GM23338 (cell line): ENCODE measurements at regions not wholly inside any gene's neighbourhood (a gene's known extent, or its start where the extent isn't known, plus 50 kb on each side); places are given as distances from the start of the nearest gene placed in this dataset.

ENCODE experiments used
- ATAC-seq: fragments of 200-7000 bp; cut with Tn5 transposase; 3 replicates; pipeline ENCODE4 v1.9.1; 2020
- DNase-seq: peaks from one replicate; pipeline ENCODE4 v3.0.0-alpha.2; 2015; ENCODE audit warnings: low spot score
- H2AFZ ChIP-seq: fragments of 200-600 bp; sonication (generic); 2 replicates; pipeline ENCODE4 v1.8.0; 2016; ENCODE audit warnings: antibody characterized with exemption, mild to moderate bottlenecking, moderate library complexity
- H3F3A ChIP-seq: fragments of 200-600 bp; sonication (generic); replicated peaks from 2 replicates; pipeline ENCODE4 v1.8.0; 2017; ENCODE audit warnings: antibody characterized with exemption, mixed run types, low read depth
- H3K27ac ChIP-seq: fragments of 200-600 bp; sonication (generic); 2 replicates; pipeline ENCODE4 v1.6.1; 2016; ENCODE audit warnings: low read depth
- H3K27me3 ChIP-seq: fragments of 200-600 bp; sonication (generic); 2 replicates; pipeline ENCODE4 v1.8.0; 2016; ENCODE audit warnings: mild to moderate bottlenecking, mixed run types, moderate library complexity; ENCODE audit not compliant: insufficient read depth
- H3K36me3 ChIP-seq: fragments of 200-600 bp; sonication (generic); 2 replicates; pipeline ENCODE4 v1.8.0; 2016; ENCODE audit warnings: mild to moderate bottlenecking; ENCODE audit not compliant: insufficient read depth
- H3K4me1 ChIP-seq: fragments of 200-600 bp; sonication (generic); 2 replicates; pipeline ENCODE4 v1.8.0; 2016; ENCODE audit warnings: mild to moderate bottlenecking, moderate library complexity; ENCODE audit not compliant: insufficient read depth
- H3K4me2 ChIP-seq: fragments of 200-600 bp; sonication (generic); 2 replicates; pipeline ENCODE4 v1.7.1; 2017; ENCODE audit warnings: mixed run types
- H3K4me3 ChIP-seq: fragments of 200-600 bp; sonication (generic); 2 replicates; pipeline ENCODE4 v1.6.1; 2016; ENCODE audit warnings: mixed run types
- H3K79me2 ChIP-seq: fragments of 200-600 bp; sonication (generic); replicated peaks from 2 replicates; pipeline ENCODE4 v1.8.0; 2017; ENCODE audit warnings: mild to moderate bottlenecking; ENCODE audit not compliant: insufficient read depth
- H3K9me2 ChIP-seq: fragments of 200-600 bp; sonication (generic); 2 replicates; pipeline ENCODE4 v1.8.0; 2017; ENCODE audit not compliant: insufficient read depth
- H4K20me1 ChIP-seq: fragments of 200-600 bp; sonication (generic); replicated peaks from 2 replicates; pipeline ENCODE4 v1.8.0; 2017; ENCODE audit warnings: mild to moderate bottlenecking; ENCODE audit not compliant: insufficient read depth
- H3K27ac Mint-ChIP-seq: 2 replicates; pipeline ENCODE4 v1.8.0; 2020; ENCODE audit warnings: inconsistent platforms, mild to moderate bottlenecking, moderate library complexity, mixed read lengths
- H3K27me3 Mint-ChIP-seq: 3 replicates; pipeline ENCODE4 v1.8.0; 2022; ENCODE audit warnings: low read depth, mild to moderate bottlenecking, moderate library complexity, mixed read lengths, inconsistent platforms; ENCODE audit not compliant: insufficient read depth, poor library complexity
- H3K36me3 Mint-ChIP-seq: 3 replicates; pipeline ENCODE4 v1.8.0; 2021; ENCODE audit warnings: low read depth, mild to moderate bottlenecking, inconsistent platforms, moderate library complexity, mixed read lengths
- H3K4me1 Mint-ChIP-seq: 3 replicates; pipeline ENCODE4 v1.8.0; 2020; ENCODE audit warnings: mild to moderate bottlenecking, inconsistent platforms, mixed read lengths
- H3K4me3 Mint-ChIP-seq: 3 replicates; pipeline ENCODE4 v1.8.0; 2021; ENCODE audit warnings: moderate library complexity, mild to moderate bottlenecking, inconsistent platforms, mixed read lengths
- H3K9me3 Mint-ChIP-seq: 3 replicates; pipeline ENCODE4 v1.8.0; 2020; ENCODE audit warnings: moderate library complexity, mild to moderate bottlenecking, inconsistent platforms, mixed read lengths
- CREB1 ChIP-seq: fragments of 250-450 bp; sonication (Bioruptor Pico); IDR thresholded peaks from 2 replicates; pipeline ENCODE4 v1.5.0; 2020; ENCODE audit warnings: low read depth, mild to moderate bottlenecking, moderate library complexity
- CTCF ChIP-seq, 2 experiments: fragments of 200-600 bp in 1 of 2; sonication (generic) in 1 of 2; conservative IDR thresholded peaks; 2 replicates each; pipeline versions ENCODE4 v1.5.1 to v1.6.1; 2016 to 2017; ENCODE audit warnings: antibody characterized with exemption in 2 of 2, low read depth in 2 of 2, mild to moderate bottlenecking in 2 of 2, moderate library complexity in 1 of 2
- NANOG ChIP-seq: IDR thresholded peaks from 2 replicates; pipeline ENCODE4 v1.6.1; 2016; ENCODE audit warnings: antibody characterized with exemption, borderline replicate concordance
- REST ChIP-seq: IDR thresholded peaks from one replicate; pipeline ENCODE4 v1.6.1; 2018; ENCODE audit warnings: antibody characterized with exemption; ENCODE audit not compliant: unreplicated experiment
- STAT1 ChIP-seq: IDR thresholded peaks from one replicate; pipeline ENCODE4 v1.6.1; 2016; ENCODE audit warnings: antibody characterized with exemption; ENCODE audit not compliant: unreplicated experiment
- ZNF462 ChIP-seq: fragments of 250-450 bp; sonication (Bioruptor Pico); IDR thresholded peaks from 2 replicates; pipeline ENCODE4 v1.5.0; 2020; ENCODE audit warnings: mild to moderate bottlenecking, moderate library complexity

- TF ChIP-seq ZNF462 (CRISPR knock-in tag) (no peak), CTCF (conservative IDR thresholded peaks at IDR 0.05; ENCODE audit: low read depth in 2 of 2) (peak in 1 of 2 experiments; percentile 30; a peak in 2 of 4 replicates)
These were observed 76.2 kb downstream of the TRIM42 start (continued) for GRCh38 chr3:140753865-140754754.

- H3K27me3 Mint-ChIP-seq: peaks cover under 1% of the 10 kb centered on the region
- H3F3A ChIP-seq: no peaks in the 10 kb centered on the region
- DNase-seq: no peak
- no peaks in the 10 kb centered on the region for H3K9me3 Mint-ChIP-seq
- no peak overlapping the region for H3K27ac ChIP-seq
- no peaks in the 10 kb centered on the region for H3K4me1 ChIP-seq
- no peak overlapping the region for H3K4me3 Mint-ChIP-seq
- H3K9me2 ChIP-seq: 0 out of 2 replicates have a peak, but pooled peaks cover 10% of the 10 kb centered on the region
- H3K79me2 ChIP-seq: no peaks in the 10 kb centered on the region
- no peak overlapping the region for H2AFZ ChIP-seq
- H3K4me2 ChIP-seq: no peak overlapping the region
- no peak overlapping the region for H3K27ac Mint-ChIP-seq
- H3K36me3 Mint-ChIP-seq: no peaks in the 10 kb centered on the region
- H3K4me3 ChIP-seq: no peak overlapping the region
- H4K20me1 ChIP-seq: no peaks in the 10 kb centered on the region
- H3K36me3 ChIP-seq: no peaks in the 10 kb centered on the region
- ATAC-seq: no peak
- H3K27me3 ChIP-seq: no peaks in the 10 kb centered on the region
- H3K4me1 Mint-ChIP-seq: no peaks in the 10 kb centered on the region; the same call in 2 of the 3 replicates
- TF ChIP-seq CREB1 (CRISPR knock-in tag): no peak
- no peak for TF ChIP-seq NANOG
- no peak for TF ChIP-seq CTCF (conservative IDR thresholded peaks at IDR 0.05; ENCODE audit: low read depth in 2 of 2)
- TF ChIP-seq STAT1: no peak
- no peak for TF ChIP-seq REST
These were observed 77.1 kb downstream of the TRIM42 start for GRCh38 chr3:140754936-140755335.
